K562 (cell line): ENCODE measurements at regions not wholly inside any gene's neighbourhood (a gene's known extent, or its start where the extent isn't known, plus 50 kb on each side); places are given as distances from the start of the nearest gene placed in this dataset.

Source experiments
- HINFP ChIP-seq: fragments of 450-650 bp; conservative IDR thresholded peaks from 2 replicates; pipeline ENCODE4 v1.6.1; 2016; ENCODE audit warnings: missing genetic modification characterization, low read depth, mild to moderate bottlenecking, control low read depth, missing compliant biosample characterization
- RERE ChIP-seq: sonication (generic); formaldehyde crosslinking; IDR thresholded peaks from 2 replicates; pipeline ENCODE4 v1.8.0; 2023; ENCODE audit warnings: missing genetic modification reagents, mild to moderate bottlenecking, borderline replicate concordance
- TF ChIP-seq, protein P1 (sequence below): sonication (generic); formaldehyde crosslinking; IDR thresholded peaks from 2 replicates; pipeline ENCODE4 v1.9.0; 2022; ENCODE audit warnings: mild to moderate bottlenecking, missing genetic modification reagents

GRCh38 chr11:11675671-11676181 is 53.9 kb upstream of the GALNT18 start:
- TF ChIP-seq HINFP (no peak), RERE (no peak)
- TF ChIP-seq, protein P1, sequence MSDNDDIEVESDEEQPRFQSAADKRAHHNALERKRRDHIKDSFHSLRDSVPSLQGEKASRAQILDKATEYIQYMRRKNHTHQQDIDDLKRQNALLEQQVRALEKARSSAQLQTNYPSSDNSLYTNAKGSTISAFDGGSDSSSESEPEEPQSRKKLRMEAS = no peak
